ENCODE measurements at regions not wholly inside any gene's neighbourhood (a gene's known extent, or its start where the extent isn't known, plus 50 kb on each side); places are given as distances from the start of the nearest gene placed in this dataset.
A peak's percentile ranks its signal among the peaks of the same experiment; 100 is the strongest.

DNA sequence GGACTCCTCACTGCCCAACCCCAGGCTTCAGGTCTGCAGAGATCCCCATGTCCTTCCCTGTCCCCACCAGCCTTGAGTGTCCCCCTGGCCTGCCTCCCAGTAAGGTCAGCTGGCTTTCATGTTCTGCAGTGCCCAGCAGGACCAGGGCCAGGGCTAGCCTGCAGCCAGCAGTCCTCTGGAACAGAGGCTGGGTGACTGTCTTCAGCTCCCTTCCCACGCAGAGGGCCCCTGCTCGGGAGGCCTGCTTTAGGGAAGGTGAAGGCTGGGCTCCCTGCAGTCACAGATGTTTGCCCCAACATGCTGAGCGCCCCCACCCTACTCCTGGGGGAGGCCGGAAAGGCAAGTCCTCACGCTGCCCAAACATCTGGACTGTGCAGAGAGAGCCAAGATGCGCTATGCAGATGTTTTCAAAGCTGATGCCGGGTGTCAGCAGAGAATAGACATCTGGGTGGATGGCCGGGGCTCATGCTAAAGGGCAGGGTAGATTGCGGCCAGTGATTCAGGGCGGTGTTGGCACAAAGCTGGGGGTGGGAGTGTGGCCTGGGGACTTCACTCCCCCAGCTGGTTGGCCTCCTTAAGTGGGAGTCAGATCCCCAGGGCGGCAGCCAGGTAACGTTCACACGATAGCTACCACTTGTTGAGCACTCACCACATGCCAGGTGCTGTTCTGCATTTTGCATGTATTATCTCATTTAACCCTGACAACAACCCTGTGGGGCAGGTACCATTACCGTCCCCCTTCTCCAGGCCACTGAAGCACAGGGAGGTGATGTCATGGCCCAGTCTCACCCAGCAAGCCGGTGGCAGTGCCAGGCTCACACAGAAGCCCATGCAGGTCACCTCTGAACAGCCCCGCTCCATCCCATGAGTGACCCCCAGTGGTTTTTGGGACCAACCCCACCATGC lies 71.2 kb upstream of the COL13A1 start:
- TF ChIP-seq, protein P1, sequence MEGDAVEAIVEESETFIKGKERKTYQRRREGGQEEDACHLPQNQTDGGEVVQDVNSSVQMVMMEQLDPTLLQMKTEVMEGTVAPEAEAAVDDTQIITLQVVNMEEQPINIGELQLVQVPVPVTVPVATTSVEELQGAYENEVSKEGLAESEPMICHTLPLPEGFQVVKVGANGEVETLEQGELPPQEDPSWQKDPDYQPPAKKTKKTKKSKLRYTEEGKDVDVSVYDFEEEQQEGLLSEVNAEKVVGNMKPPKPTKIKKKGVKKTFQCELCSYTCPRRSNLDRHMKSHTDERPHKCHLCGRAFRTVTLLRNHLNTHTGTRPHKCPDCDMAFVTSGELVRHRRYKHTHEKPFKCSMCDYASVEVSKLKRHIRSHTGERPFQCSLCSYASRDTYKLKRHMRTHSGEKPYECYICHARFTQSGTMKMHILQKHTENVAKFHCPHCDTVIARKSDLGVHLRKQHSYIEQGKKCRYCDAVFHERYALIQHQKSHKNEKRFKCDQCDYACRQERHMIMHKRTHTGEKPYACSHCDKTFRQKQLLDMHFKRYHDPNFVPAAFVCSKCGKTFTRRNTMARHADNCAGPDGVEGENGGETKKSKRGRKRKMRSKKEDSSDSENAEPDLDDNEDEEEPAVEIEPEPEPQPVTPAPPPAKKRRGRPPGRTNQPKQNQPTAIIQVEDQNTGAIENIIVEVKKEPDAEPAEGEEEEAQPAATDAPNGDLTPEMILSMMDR (IDR thresholded peaks at IDR 0.05) = no peak
- intact Hi-C loops (cut with DNase I) = no loop called here
- Histone ChIP-seq H3K27ac (peak overlapping the region; percentile 36), H3K9me3 (no peaks in the 10 kb centered on the region), H3K27me3 (no peaks in the 10 kb centered on the region), H3K36me3 (no peaks in the 10 kb centered on the region), H3K4me3 (no peak overlapping the region), H3K4me1 (peaks cover 9% of the 10 kb centered on the region)
- peak; percentile 66 for DNase-seq
- ATAC-seq = peak; percentile 36

DNA sequence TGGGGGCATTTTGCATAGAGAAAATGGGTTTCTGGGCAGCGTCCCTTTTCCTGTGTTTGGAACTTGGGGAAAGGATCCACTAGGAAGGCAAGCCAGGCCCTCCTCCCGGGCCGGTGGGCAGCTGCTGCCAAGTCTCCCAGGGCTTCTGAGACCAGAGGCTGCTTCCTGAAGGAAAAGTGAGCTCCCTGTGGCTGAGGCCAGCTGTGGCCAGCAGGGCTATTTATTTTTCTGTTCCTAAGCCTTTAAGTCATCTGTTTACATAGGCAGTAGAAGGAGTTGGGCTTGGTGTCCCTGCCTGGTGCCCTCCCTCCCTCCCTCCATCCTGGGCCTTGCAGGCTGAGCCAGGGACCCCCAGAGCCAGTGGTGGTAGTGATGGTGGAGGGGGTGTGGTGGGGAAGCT lies 70.5 kb upstream of the COL13A1 start:
- peak overlapping the region; percentile 63 for H3K27ac ChIP-seq
- no peaks in the 10 kb centered on the region for H3K36me3 ChIP-seq
- H3K27me3 ChIP-seq = no peaks in the 10 kb centered on the region
- H3K4me1 ChIP-seq = peaks cover 9% of the 10 kb centered on the region
- DNase-seq (peak; percentile 60), ATAC-seq (no peak)
- intact Hi-C loops (cut with DNase I) = no loop called here
- no peak overlapping the region for H3K4me3 ChIP-seq
- TF ChIP-seq, protein P1 (IDR thresholded peaks at IDR 0.05) = no peak
- no peaks in the 10 kb centered on the region for H3K9me3 ChIP-seq

DNA sequence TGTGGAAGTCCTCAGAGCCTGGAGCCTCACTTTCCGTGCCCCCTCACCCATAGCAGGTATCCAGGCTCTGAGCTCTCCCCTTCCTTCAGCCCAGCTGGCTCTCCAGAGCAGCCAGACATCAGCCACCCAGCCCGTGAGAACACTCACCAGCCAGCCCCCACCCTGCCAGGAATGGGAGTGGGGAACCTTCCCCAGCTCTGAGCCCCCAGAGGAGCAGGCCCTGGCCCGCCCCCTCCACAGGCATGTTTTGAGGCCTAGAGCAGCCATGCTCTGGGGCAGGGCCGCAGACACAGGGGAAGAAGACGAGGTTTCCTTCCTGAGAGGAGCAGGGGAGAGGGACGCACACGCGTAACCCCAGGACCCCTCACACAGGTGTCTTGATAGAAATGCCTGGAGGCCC lies 70.0 kb upstream of the COL13A1 start:
- ATAC-seq (no peak), DNase-seq (peak; percentile 54)
- intact Hi-C loops (cut with DNase I) = no loop called here
- TF ChIP-seq, protein P1 (IDR thresholded peaks at IDR 0.05) = no peak
- Histone ChIP-seq H3K9me3 (no peaks in the 10 kb centered on the region), H3K4me3 (no peak overlapping the region), H3K4me1 (peaks cover 9% of the 10 kb centered on the region), H3K27ac (peak overlapping the region; percentile 63), H3K27me3 (no peaks in the 10 kb centered on the region), H3K36me3 (no peaks in the 10 kb centered on the region)

DNA sequence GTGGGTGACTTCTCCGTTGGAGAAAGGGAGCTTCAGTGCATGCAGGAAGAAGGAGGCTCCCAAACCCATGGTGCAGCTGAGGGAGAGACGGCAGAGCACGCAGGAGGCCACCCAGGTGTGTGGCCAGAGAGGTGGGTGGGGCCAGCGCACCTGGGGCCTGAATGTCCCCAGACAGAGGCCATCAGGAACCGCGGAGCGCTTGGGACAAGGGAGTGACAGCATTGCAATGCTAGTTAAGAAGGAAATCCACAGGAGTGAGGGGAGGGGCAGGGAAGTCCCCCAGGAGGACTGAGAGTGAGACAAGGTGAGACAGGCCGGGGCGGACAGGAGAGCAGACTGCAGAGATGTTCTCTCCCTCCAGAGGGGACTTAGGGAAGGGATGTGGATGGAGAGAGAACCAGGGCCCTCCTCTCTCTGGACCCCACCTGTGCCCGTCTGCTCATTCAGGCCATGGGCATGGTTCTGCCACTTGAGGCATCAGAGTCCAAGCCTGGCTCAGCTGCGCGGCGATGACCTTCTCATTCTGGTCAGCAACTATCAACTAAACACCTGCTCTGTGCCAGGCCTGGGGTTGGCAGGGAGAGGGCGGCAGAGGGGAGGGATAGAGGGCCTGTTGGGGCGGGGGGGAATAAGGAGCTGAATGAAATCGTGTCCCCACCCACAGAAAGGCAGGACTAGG lies 69.4 kb upstream of the COL13A1 start:
- H3K27me3 ChIP-seq = no peaks in the 10 kb centered on the region
- H3K9me3 ChIP-seq = no peaks in the 10 kb centered on the region
- DNase-seq = peak; percentile 58
- no peak overlapping the region for H3K4me3 ChIP-seq
- H3K27ac ChIP-seq = peak overlapping the region; percentile 63
- H3K36me3 ChIP-seq = no peaks in the 10 kb centered on the region
- intact Hi-C loops (cut with DNase I) = no loop called here
- no peak for ATAC-seq
- peaks cover 9% of the 10 kb centered on the region for H3K4me1 ChIP-seq
- TF ChIP-seq, protein P1 (IDR thresholded peaks at IDR 0.05) = no peak

DNA sequence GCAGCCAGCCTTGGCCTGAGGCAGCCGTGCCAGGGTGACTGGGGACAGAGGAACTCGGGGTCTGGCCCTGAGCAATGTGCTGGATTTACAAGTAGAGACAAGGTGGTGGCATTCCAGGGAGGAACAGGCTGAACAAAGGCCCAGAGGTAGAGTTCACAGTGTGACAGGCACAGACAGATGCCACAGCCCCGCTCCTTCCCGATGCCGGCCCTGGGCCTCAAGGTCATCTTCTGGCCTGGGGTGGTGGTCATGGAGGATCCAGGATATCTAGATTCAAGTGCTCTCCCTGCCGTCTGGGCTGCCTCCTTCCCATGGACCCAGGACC lies 68.9 kb upstream of the COL13A1 start:
- DNase-seq (peak; percentile 49), ATAC-seq (no peak)
- intact Hi-C loops (cut with DNase I) = no loop called here
- Histone ChIP-seq H3K4me1 (peaks cover 9% of the 10 kb centered on the region), H3K27me3 (no peaks in the 10 kb centered on the region), H3K9me3 (no peaks in the 10 kb centered on the region), H3K27ac (no peak overlapping the region), H3K36me3 (no peaks in the 10 kb centered on the region), H3K4me3 (no peak overlapping the region)
- TF ChIP-seq, protein P1 (IDR thresholded peaks at IDR 0.05) = no peak
